GM04504 (cell line): ENCODE measurements at regions not wholly inside any gene's neighbourhood (a gene's known extent, or its start where the extent isn't known, plus 50 kb on each side); places are given as distances from the start of the nearest gene placed in this dataset.
"Not testable (repeated sequence)": the region's sequence is repeated elsewhere in the genome, so short reads cannot be mapped to it uniquely, and the experiment has no call there.

Source experiments
- DNase-seq: peaks from one replicate; pipeline ENCODE4 v3.0.0-alpha.2; 2012; ENCODE audit warnings: low read depth

DNA sequence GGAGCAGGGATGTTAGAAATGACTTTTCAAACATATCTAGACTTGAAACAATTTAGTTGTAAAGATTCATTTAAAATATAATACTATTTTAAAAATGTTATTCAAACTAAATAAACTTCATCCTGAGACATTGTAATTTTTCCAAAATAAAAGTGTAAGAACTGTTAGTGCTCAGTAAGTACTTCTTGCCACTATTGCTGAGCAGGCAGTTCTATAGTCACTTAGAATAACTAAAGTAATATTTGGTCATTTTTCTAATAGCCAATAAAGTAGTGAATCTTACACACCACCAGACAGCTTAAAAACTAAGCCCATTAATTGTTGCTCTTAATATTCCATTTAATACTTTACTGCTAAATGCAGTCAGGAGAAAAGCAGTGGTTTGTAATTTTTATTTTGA is 1120.0 kb upstream of the CDH10 start:
- no peak for DNase-seq

DNA sequence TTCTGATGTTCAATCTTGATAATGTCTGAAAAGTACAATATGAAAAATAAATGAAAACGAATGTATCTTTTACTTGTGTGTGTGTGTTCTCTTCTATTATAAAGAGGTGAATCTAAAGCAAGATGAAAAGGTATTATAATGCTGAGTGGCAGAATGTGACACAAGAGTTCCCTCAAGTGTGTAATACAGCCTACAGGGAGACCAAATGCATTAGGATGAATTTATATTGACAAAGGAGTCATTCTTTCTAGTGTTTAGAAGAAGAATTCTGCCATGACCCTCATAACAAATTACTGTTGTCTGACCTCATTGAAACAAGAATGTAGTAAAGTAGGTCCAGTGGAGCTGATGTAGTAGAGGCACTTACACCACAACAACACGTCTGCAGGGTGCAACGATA is 1119.0 kb upstream of the CDH10 start:
- DNase-seq, result no peak

DNA sequence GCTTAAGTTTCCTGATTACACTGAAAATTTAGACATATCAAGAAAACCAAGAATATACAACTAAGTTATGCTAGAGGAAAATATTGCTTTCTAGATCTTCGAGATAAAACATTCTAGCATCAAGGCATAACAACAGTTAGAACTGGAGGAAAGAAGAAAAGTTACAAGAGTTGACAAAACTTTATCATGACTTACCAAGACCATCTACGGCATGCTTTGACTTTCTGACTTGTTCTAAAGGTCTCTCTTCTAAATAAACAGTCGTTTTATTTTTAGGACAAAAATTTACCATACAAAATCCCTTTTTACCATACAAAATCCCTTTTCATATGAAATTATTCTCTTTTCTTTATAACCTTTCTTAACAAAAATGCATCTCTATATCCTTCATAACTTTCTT is 1110.1 kb upstream of the CDH10 start:
- DNase-seq, result no peak

DNA sequence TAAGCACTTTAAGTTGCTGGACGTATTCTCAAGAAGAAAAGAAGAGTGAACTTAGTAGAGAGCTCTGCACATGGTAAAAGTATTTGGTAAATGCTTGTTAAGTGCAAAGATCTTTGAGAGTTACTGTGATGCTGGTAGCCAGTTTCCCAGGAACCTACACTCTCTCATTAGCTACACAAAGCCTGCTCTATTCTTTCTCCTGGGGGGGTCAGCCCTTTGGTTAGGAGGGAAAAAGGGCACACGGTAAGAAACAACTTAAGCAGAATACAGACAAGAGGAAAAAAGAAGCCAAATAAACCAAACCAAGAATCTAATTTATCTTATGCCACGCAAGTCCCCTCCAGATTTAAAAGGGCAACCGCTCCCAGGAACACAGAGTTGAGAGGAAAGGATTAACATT is 1100.1 kb upstream of the CDH10 start:
- DNase-seq, result no peak

DNA sequence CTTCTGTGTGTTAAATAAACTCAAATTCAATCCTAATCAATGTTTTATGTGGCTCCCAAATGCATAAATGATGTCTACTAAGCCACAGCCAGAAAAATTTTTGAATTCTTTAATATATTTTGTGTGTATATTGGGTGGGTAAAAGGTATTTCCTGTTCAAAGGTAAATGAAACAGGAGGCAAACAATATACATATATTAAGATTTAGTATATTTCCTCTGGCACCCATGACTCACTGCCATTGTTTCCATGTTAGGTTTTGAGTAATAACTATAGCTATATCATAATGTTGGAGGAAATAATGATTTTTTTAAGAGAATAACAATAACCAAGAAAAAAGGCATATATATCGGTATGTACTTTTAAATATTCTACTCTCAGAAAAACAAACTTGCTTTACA is 1071.9 kb upstream of the CDH10 start:
- no peak for DNase-seq

DNA sequence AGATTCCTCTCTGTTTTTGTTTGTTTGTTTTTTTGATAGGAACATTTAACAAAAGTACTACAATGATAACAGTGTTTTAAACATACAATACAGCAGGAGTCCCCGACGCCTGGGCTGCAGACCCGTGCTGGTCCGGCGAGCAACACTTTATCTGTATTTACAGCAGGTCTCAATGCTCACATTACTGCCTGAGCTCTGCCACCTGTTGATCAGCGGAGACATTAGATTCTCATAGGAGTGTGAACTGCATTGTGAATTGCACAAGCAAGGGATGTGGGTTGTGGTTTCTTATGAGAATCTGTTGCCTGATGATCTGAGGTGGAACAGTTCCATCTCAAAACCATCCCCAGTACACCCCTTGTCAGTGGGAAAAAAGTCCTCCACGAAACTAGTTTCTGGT is 1068.5 kb upstream of the CDH10 start:
- DNase-seq, result no peak

DNA sequence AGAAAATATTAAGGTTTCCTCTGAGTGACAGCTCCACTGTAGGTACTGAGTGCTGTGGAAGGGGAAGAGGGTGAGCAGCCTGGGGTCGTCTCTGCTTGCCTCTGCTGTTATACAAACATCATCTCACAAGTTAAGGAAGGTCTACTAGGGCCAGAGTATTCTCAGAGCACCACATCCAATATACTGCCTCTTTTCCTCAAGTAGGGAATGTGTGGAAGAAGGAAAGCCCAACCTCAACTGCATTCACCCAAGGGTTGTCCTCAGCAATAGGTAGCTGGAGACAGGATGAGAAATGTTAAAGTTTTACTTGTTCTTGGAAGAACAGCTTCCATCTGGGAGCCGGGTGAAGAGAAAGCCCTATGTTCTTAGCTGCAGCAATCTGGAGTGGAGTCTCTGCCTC is 1062.3 kb upstream of the CDH10 start:
- DNase-seq, result no peak

DNA sequence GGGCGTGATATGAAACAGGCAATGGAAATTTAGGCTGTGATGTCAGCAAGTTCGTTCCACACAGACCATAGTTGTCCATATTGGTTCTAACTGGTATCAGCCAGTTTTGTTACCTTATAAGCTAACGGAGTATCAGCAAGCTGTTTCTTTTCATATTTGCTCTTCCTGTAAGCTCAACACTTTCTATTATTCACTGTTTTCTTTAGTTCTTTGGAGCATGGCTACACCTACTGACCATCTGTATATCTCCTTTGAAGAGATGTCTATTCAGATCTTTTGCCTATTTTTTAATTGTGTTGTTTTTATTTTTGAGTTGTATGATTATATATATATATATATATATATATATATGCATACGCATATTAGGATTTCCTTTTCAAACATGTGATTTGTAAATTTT is 1057.2 kb upstream of the CDH10 start:
- DNase-seq, result no peak

DNA sequence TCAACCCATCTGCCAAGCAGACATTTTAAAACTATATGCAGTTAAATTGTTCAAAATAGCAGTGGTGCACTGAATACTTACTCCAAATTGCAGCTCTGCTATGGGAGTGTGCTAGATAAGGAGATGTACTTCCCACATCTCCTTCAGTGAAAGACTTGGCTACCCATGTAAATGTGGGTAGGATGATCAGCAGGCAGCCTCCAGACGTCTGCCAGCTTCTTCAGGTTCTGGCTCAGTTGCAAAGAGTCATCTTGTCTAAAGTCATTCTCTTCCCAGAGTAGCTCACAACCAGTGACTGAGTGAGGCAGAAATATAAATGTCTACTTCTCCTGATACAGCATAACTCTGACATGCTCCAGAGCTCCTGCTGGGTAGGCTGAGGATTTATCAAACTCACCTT is 1050.0 kb upstream of the CDH10 start:
- DNase-seq, result no peak

DNA sequence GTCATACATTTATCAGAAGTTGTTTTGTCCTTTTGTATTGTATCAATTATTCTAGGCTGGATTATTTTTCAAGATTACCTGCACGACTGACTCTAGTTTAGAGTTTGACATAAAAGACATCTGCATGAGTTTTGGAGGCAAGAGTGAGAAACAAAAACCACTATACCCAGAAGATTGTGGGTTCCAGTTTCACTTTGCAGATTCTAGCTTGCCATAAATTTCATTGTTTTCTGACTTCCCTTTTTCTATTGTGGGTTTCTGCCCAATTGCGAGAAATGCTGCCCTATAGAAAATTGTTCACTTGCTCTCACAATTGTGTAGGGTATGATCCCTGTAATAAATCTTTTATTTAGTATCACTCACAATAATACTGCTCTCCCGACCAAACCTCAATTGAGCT is 1043.4 kb upstream of the CDH10 start:
- DNase-seq, result no peak

DNA sequence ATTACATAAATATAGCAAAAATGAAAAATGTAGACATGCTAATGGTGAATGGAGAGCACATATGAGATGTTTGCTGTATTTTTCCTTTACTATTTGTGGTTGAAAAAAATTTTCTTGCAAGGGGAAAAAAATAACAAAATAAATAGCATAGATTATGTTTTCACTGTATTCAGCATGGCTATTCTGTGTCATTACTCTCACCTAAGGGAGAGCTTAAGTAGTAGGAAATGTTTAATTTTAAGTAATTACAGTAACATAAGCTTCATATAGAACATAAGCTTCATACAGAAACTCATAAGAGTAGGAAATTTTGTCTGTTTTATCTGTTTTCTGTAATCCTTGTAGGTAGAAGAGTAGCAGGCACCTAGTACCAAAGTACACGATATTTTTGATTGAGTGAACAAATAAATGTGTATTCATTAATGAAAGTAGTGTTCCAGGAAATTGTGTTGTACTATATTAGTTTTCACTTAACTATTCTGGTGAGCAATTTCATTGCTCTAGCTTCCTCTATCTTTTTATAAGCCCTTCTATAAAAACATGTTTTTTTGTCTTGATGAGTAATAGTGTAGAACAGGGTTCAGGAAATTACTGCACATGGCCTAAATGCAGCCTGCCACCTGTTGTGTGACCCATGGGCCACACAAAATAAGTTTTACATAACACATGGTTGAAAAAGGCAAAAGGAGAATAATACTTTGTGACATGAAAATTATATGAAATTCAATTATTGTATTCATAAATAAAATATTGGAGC is 1025.0 kb upstream of the CDH10 start:
- no peak for DNase-seq

DNA sequence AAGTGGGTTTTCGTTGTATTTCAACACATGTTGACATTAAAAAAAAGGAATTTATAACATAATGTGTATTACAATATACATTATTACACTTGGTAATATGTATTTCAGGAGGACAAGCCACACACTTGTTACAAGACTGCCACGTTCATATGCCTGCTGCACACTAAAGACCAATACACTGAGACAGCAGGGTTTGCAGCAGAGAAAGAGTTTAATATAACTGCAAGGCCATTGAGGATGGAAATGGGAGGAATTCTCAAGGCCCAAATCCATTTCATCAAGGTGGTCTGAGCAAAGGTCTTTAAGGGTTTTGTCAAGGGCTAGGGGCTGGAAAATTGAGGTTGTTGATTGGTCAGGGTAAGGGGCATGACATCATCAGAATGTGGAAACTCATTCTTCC is 1017.8 kb upstream of the CDH10 start:
- no peak for DNase-seq

DNA sequence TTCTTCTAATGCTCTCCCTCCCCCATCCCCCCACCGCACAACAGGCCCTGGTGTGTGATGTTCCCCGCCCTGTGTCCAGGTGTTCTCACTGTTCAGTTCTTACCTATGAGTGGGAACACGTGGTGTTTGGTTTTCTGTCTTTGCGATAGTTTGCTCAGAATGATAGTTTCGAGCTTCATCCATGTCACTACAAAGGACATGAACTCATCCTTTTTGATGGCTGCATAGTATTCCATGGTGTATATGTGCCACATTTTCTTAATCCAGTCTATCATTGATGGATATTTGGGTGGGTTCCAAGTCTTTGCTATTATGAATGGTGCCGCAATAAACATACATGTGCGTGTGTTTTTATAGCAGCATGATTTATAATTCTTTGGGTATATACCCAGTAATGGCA is 1005.5 kb upstream of the CDH10 start:
- DNase-seq, result not testable (repeated sequence)

DNA sequence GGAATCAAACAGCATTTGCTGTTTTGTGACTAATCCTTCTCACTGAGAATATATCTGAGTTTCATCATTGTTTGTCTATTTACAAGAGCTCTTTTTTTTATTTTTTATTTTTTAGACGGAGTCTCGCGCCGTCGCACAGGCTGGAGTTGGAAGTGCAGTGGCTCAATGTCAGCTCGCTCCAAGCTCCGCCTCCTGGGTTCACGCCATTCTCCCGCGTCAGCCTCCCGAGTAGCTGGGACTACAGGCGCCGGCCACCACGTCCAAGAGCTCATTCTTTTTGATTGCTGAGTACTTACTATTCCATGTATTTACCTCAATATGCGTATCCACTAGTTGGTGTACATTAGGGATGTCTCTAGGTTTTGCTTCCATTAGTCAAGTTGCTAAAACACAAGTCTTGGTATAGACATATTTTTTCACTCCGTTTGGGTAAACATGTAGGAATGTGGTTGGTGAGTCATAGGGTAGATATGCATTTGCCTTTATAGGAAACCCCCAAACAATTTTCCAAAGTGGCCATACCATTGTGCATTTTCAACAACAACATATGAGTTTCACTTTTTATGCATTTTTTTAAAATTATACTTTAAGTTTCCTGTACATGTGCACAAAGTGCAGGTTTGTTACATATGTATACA is 1005.0 kb upstream of the CDH10 start:
- DNase-seq, result no peak

DNA sequence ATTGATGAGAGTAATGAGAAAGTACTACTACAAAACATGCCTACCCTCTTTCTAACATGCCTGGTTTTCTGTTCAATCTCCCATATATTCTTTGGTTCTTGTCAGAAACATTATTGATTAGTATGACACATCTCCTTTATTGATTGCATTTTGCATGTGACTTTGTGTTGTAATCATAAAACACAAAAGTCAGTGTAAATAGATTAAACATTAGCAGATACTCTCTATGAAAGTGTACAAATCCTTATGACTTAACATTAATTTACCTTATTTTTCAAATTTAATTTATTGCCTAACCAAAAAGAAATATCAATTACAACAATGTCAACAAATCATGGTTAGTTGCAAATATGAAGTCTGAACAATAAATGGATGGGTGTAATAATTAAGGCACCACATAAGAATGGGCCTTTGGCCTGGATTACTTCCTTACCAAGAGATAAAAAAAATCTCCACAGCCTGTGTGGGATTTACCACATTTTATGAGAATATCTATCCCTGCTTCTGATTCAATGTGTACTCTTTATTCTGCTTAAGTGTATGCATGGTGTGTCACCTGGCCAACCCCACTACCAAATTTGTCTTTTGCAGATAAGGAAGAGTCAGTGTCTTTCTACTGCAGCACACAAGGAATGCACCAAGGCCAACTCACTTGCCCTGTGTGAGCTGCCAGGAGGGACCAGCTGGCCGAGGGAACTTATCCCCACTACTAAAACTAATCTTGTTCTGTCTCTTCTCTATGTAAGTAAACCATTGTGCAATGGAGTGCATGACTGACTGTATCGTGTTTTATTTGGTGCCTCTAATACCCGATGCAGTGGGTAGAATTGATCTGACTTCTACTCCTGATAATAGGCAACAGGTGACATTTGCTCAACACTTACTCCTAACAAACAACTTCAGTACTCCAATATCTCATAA is 1001.9 kb upstream of the CDH10 start:
- DNase-seq, result no peak

DNA sequence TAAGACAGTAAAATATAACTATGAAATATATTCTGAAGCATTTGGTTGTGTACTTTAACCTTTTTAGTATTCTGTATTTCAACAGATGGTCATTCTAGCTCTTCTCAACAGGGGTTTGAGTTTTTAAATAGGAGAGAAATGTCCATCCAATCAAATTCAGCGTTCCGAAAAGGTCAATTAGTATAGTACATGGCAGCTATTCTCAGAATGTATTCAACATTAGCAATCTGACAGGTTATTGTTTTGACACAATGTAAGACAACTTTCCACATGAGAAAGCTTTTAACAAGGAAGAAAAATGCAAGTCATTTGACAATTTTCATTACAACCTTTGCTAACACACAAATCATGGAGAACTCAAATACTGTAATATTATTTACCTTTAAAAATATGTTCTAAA is 996.3 kb upstream of the CDH10 start:
- no peak for DNase-seq

DNA sequence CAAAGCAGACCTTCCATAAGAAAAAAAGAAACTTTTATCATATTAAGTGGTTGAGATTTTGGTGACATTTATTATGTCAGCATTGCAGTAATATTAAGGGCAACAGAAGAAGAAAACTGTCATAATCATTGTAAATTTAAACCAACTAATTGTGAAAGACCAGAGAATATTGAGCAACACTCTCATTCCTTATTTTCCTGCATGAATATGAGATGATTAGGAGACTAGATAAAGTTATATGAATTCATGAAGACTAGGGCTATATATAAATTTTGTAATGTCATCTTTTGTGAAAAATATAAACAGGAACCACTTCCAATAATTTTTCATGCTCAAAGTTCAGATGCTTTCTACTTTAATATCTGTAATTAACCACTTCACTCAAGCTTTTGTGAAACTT is 974.5 kb upstream of the CDH10 start:
- no peak for DNase-seq

DNA sequence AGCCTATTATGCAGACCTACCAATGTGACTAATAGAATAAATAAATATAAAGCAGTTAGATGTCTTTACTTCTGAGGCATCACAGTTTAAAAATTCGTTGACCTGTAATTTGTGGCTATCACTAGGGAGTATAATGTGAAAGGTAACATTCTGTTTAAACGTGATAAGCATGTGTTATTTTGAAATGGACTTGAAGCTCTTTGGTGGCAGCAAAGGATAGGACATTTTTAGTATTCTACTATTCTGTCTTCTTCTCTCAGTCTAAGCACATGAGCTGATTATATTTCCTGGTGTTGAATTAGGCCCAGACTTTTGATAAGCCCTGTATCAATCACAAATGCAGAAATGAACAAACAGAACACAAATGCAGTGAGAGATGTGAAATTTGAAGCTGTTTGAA is 974.0 kb upstream of the CDH10 start:
- no peak for DNase-seq

DNA sequence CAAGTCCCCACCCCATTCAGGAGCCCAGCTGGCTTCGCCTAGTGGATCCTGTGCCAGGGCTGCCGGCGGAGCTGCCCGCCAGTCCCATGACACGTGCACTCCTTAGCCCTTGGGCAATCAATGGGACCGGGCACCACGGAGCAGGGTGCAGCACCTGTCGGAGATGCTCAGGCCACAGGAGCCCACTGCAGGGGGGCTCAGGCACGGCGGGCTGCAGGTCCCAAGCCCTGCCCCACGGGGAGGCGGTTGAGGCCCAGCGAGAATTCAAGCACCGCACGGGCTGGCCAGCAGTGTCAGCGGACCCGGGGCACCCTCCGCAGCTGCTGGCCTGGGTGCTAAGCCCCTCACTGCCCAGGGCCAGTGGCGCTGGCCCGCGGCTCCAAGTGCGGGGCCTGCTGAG is 969.7 kb upstream of the CDH10 start:
- no peak for DNase-seq

DNA sequence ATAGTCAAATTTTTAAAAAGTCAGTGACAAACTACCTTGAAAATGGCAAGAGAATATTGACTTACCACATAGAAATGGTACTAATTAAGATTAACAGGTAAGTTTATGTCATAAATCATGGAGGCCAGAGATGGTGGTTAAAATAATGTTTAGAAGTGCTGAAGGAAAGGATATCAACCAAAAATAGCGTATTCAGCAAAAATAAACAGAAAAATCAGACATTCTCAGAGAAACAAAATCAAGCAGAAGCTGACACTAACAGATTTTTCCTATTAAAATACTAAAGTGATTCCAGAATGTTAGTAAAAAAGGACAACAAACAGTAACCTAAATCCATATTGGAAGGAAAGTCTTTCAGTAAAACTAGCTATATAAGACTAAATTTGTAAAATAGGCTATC is 959.9 kb upstream of the CDH10 start:
- no peak for DNase-seq

DNA sequence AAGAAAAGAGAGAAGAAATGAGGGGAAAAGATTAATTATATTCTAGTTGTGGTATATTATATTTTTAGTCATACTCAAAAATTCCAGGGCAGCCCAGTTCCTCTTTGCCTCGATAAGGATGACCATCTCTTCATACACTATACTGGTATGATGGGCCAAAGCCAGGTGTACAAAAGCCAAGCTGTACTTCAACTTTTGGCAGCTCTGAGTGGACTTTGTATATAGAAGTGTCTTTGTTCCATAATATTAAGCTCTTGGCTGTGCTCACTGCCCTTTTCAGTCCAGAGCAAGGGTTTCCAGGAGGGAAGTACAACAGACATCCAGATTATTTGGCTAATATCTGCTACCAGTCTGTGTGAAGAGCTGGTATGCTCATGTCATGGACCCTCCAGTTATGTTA is 934.3 kb upstream of the CDH10 start:
- DNase-seq, result no peak

DNA sequence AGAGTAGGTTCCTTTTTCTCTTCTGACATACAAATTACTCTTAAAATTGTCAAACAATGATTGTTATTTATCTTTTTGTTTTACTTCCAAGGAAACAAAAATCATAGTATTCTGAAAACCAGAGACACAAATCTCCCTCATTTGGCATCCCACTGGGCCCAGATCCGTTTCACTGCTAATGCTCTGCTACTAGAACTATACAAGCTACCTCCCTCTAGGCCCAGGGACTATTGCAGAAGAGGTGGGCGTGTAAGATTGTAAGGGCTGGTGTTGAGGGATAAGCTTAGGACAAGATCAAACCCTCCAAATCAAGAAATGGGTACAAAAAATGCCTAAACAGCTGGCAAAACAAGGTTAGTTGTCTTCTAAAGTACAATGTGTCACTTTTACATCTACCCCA is 928.9 kb upstream of the CDH10 start:
- no peak for DNase-seq

DNA sequence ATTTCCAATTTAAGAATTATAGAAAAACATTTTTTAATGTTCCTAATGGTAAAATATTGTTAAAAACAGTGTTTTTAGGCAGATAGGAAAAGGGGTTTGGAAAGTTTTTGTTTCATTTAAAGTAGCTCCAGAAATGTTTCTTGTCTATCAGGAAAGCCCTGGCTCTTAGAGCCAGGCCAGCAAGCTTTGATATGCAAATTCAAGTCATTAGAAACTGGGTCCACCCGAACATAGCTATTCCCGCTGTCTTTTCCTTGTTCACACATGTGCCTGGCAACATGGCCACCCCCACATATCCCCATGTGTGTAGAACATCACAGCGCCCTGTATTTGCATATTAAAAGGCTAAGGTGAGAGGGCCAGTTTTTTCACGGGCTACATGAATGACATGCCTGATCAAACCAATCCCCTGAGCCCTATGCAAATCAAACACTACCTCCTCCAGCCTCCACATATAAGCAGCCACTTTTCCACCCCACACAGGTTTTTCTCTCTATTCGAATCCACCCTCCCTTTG is 925.3 kb upstream of the CDH10 start:
- DNase-seq, result no peak
